IMR-90 (cell line): ENCODE measurements at regions not wholly inside any gene's neighbourhood (a gene's known extent, or its start where the extent isn't known, plus 50 kb on each side); places are given as distances from the start of the nearest gene placed in this dataset.

Experiments used
- ATAC-seq: fragments of 200-7000 bp; cut with Tn5 transposase; 2 replicates; pipeline ENCODE4 v1.9.1; 2020; ENCODE audit warnings: low read depth, mild to moderate bottlenecking, moderate library complexity
- BruUV-seq: library from RNA; stranded (reverse); fragments of 400-500 nt; replicated peaks from 2 replicates; lab custom pipeline; 2021; lab: Mats Ljungman, UMichigan
- CTCF ChIA-PET: fragments of 300-600 bp; formaldehyde crosslinking; extraction: SDS; loops from one replicate; lab custom pipeline; 2021; ENCODE audit warnings: antibody characterized with exemption; lab: Yijun Ruan, JAX
- POLR2A ChIA-PET: fragments of 300-600 bp; sonication (Branson Sonifier 250); formaldehyde crosslinking; loops from one replicate; lab custom pipeline; 2022; ENCODE audit warnings: antibody characterized with exemption; ENCODE audit not compliant: unreplicated experiment; lab: Charles Lee
- DNase-seq: peaks from one replicate; pipeline ENCODE4 v3.0.0; 2013
- H2AFZ ChIP-seq: replicated peaks from 2 replicates; pipeline ENCODE3; 2013; ENCODE audit warnings: low read length, mild to moderate bottlenecking; ENCODE audit not compliant: poor library complexity
- H2AK5ac ChIP-seq: 2 replicates; pipeline ENCODE4 v1.6.1; 2013; ENCODE audit warnings: low read depth, low read length, inconsistent platforms
- H2AK9ac ChIP-seq: replicated peaks from 2 replicates; pipeline ENCODE3; 2013; ENCODE audit warnings: mild to moderate bottlenecking, low read depth, low read length, moderate library complexity; ENCODE audit not compliant: poor library complexity
- H2BK120ac ChIP-seq: 2 replicates; pipeline ENCODE4 v1.6.1; 2013; ENCODE audit warnings: low read depth, low read length, inconsistent platforms
- H2BK15ac ChIP-seq: 3 replicates; pipeline ENCODE4 v1.6.1; 2013; ENCODE audit warnings: low read depth, low read length, inconsistent platforms
- H2BK20ac ChIP-seq: 2 replicates; pipeline ENCODE4 v1.6.1; 2013; ENCODE audit warnings: low read depth, mild to moderate bottlenecking, inconsistent platforms, low read length, moderate library complexity
- H2BK5ac ChIP-seq: 2 replicates; pipeline ENCODE4 v1.6.1; 2013; ENCODE audit warnings: mild to moderate bottlenecking, low read depth, low read length, inconsistent platforms; ENCODE audit not compliant: poor library complexity, severe bottlenecking
- H3K14ac ChIP-seq: replicated peaks from 2 replicates; pipeline ENCODE4 v1.6.1; 2013; ENCODE audit warnings: low read depth, low read length, inconsistent platforms
- H3K18ac ChIP-seq: 2 replicates; pipeline ENCODE4 v1.6.1; 2013; ENCODE audit warnings: low read depth, low read length, control low read depth
- H3K23ac ChIP-seq: 2 replicates; pipeline ENCODE4 v1.6.1; 2013; ENCODE audit warnings: low read depth, low read length, inconsistent platforms
- H3K27ac ChIP-seq: 2 replicates; pipeline ENCODE4 v1.5.1; 2013; ENCODE audit warnings: mild to moderate bottlenecking, control low read depth, low read length; ENCODE audit not compliant: insufficient read depth
- H3K27me3 ChIP-seq: 2 replicates; pipeline ENCODE4 v1.6.1; 2013; ENCODE audit warnings: low read length; ENCODE audit not compliant: control insufficient read depth, insufficient read depth
- H3K36me3 ChIP-seq: 2 replicates; pipeline ENCODE4 v1.6.1; 2013; ENCODE audit warnings: low read length, mixed read lengths; ENCODE audit not compliant: control insufficient read depth, insufficient read depth
- H3K4ac ChIP-seq: 2 replicates; pipeline ENCODE4 v1.6.1; 2013; ENCODE audit warnings: low read depth, low read length, inconsistent platforms
- H3K4me1 ChIP-seq: 2 replicates; pipeline ENCODE4 v1.6.1; 2013; ENCODE audit warnings: low read length, mixed read lengths; ENCODE audit not compliant: control insufficient read depth, insufficient read depth
- H3K4me2 ChIP-seq: 2 replicates; pipeline ENCODE4 v1.6.1; 2013; ENCODE audit warnings: low read depth, mild to moderate bottlenecking, control low read depth, low read length, moderate library complexity
- H3K4me3 ChIP-seq: 2 replicates; pipeline ENCODE4 v1.5.1; 2013; ENCODE audit warnings: low read depth, mild to moderate bottlenecking, control low read depth, low read length, moderate library complexity; ENCODE audit not compliant: insufficient read depth
- H3K56ac ChIP-seq: 2 replicates; pipeline ENCODE4 v1.6.1; 2013; ENCODE audit warnings: low read length, inconsistent platforms; ENCODE audit not compliant: insufficient read depth; ENCODE audit errors: extremely low read depth
- H3K79me1 ChIP-seq, 2 experiments: 2 replicates each; pipeline ENCODE4 v1.6.1; 2013; ENCODE audit warnings: low read length in 2 of 2, inconsistent platforms in 1 of 2, low read depth in 1 of 2
- H3K9ac ChIP-seq: 2 replicates; pipeline ENCODE4 v1.6.1; 2013; ENCODE audit warnings: low read depth, low read length, control low read depth
- H3K9me1 ChIP-seq: 2 replicates; pipeline ENCODE4 v1.6.1; 2013; ENCODE audit warnings: low read length, inconsistent platforms; ENCODE audit not compliant: insufficient read depth
- H3K9me3 ChIP-seq: 2 replicates; pipeline ENCODE4 v1.6.1; 2013; ENCODE audit warnings: low read length; ENCODE audit not compliant: control insufficient read depth, insufficient read depth
- H4K20me1 ChIP-seq: 2 replicates; pipeline ENCODE4 v1.6.1; 2013; ENCODE audit warnings: low read length, inconsistent platforms; ENCODE audit not compliant: insufficient read depth
- H4K5ac ChIP-seq: 2 replicates; pipeline ENCODE4 v1.6.1; 2013; ENCODE audit warnings: mild to moderate bottlenecking, low read depth, low read length, control low read depth
- H4K8ac ChIP-seq, 2 experiments: 2 replicates each; pipeline ENCODE4 v1.6.1; 2013; ENCODE audit warnings: low read depth in 2 of 2, low read length in 2 of 2, control low read depth in 1 of 2, inconsistent platforms in 1 of 2
- H4K91ac ChIP-seq: 2 replicates; pipeline ENCODE4 v1.6.1; 2013; ENCODE audit warnings: low read depth, low read length, inconsistent platforms; ENCODE audit not compliant: insufficient read depth
- BHLHE40 ChIP-seq: fragments of 150-350 bp; IDR thresholded peaks from 2 replicates; pipeline ENCODE4 v1.6.1; 2016; ENCODE audit warnings: mild to moderate bottlenecking, low read depth, low read length
- CEBPB ChIP-seq: IDR thresholded peaks from 2 replicates; pipeline ENCODE4 v1.6.1; 2012; ENCODE audit warnings: low read depth, low read length, improper control_type of control experiment
- CHD1 ChIP-seq: IDR thresholded peaks from 2 replicates; pipeline ENCODE4 v1.6.1; 2012; ENCODE audit warnings: low read depth, low read length, improper control_type of control experiment
- FOS ChIP-seq: fragments of 150-350 bp; IDR thresholded peaks from 2 replicates; pipeline ENCODE4 v1.6.1; 2016; ENCODE audit warnings: low read depth, low read length
- MAFK ChIP-seq: IDR thresholded peaks from 2 replicates; pipeline ENCODE4 v1.6.1; 2012; ENCODE audit warnings: low read depth, low read length, improper control_type of control experiment
- MAZ ChIP-seq: IDR thresholded peaks from 2 replicates; pipeline ENCODE4 v1.6.1; 2012; ENCODE audit warnings: low read depth, mild to moderate bottlenecking, low read length, improper control_type of control experiment, moderate library complexity, borderline replicate concordance
- MXI1 ChIP-seq: IDR thresholded peaks from 2 replicates; pipeline ENCODE4 v1.6.1; 2012; ENCODE audit warnings: low read depth, mild to moderate bottlenecking, low read length, moderate library complexity, borderline replicate concordance
- NFE2L2 ChIP-seq: fragments of 150-350 bp; IDR thresholded peaks from 2 replicates; pipeline ENCODE4 v1.6.1; 2016; ENCODE audit warnings: low read depth, mild to moderate bottlenecking, low read length
- POLR2A ChIP-seq: IDR thresholded peaks from 2 replicates; pipeline ENCODE4 v1.6.1; 2012; ENCODE audit warnings: mild to moderate bottlenecking, low read depth, low read length
- RAD21 ChIP-seq: IDR thresholded peaks from 2 replicates; pipeline ENCODE4 v1.6.1; 2012; ENCODE audit warnings: low read length, improper control_type of control experiment
- RCOR1 ChIP-seq: IDR thresholded peaks from 2 replicates; pipeline ENCODE4 v1.6.1; 2012; ENCODE audit warnings: mild to moderate bottlenecking, low read length, improper control_type of control experiment; ENCODE audit not compliant: insufficient replicate concordance
- RFX5 ChIP-seq: IDR thresholded peaks from 2 replicates; pipeline ENCODE4 v1.8.0; 2012; ENCODE audit warnings: low read depth, mild to moderate bottlenecking, low read length, moderate library complexity
- SMC3 ChIP-seq: fragments of 150-350 bp; IDR thresholded peaks from 2 replicates; pipeline ENCODE4 v1.6.1; 2016; ENCODE audit warnings: low read depth, mild to moderate bottlenecking, antibody characterized with exemption, low read length, moderate library complexity
- WGBS, 2 experiments: methylation state at CpG; one replicate each; pipeline versions ENCODE4 v1.1.5 to v1.1.7; 2013; ENCODE audit warnings: missing lambda C conversion rate in 2 of 2; ENCODE audit not compliant: insufficient read length in 1 of 2; ENCODE audit errors: extremely low coverage in 2 of 2; 5-methylcytosine and 5-hydroxymethylcytosine counted together
- dilution Hi-C: fragments of 300-500 bp; cut with HindIII; formaldehyde crosslinking; loops from one replicate; pipeline ENCODE4 v1.14.3; 2018; ENCODE audit warnings: low sequenced_read_pairs; ENCODE audit not compliant: unreplicated experiment
- in situ Hi-C: fragments of 300-500 bp; cut with MboI; formaldehyde crosslinking; loops from 3 replicates; pipeline ENCODE4 v1.14.3; 2019; ENCODE audit warnings: low sequenced_read_pairs, inconsistent platforms, mixed read lengths
- intact Hi-C: fragments of 100-400 bp; cut with micrococcal nuclease; formaldehyde crosslinking; loops from 2 replicates; pipeline ENCODE4 v1.10.0; 2022
- TF ChIP-seq, protein P1 (sequence below): fragments of 150-350 bp; IDR thresholded peaks from 2 replicates; pipeline ENCODE4 v1.6.1; 2017; ENCODE audit warnings: mild to moderate bottlenecking, antibody characterized with exemption, low read length, low read depth
- TF ChIP-seq, protein P2 (sequence below): fragments of 150-350 bp; IDR thresholded peaks from 2 replicates; pipeline ENCODE4 v1.6.1; 2016; ENCODE audit warnings: low read depth, mild to moderate bottlenecking, low read length, moderate library complexity, borderline replicate concordance
- TF ChIP-seq, protein P3 (sequence below): conservative IDR thresholded peaks from 2 replicates; pipeline ENCODE4 v1.5.1; 2012; ENCODE audit warnings: mild to moderate bottlenecking, low read depth, low read length, improper control_type of control experiment

DNA sequence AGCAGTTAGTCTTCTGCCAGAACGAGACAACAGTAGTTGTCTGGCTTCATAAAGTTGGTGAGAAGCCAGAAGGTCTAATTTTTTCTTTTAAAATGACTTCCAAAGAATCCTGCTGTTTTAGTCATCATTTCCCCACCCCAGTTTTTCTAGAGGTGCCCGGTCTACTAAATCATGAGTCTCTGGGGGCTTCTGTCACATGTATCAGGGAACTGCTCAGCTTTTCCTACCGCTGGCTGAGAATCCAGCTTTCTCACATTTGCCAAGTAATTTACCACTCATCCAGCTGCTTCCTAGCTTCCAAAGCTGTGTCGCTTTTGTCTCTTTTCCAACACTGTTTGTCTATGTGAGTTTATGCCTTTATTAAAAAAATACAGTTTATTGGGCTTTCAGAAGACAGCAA is 183.3 kb downstream of the NSUN3 start:
- no peak overlapping the region for H2AK9ac ChIP-seq
- no peak overlapping the region for H3K18ac ChIP-seq
- H4K8ac ChIP-seq: no peak overlapping the region
- in situ Hi-C loops (no loop called here), intact Hi-C loops (no loop called here), dilution Hi-C loops (no loop called here)
- H3K9ac ChIP-seq: no peak overlapping the region
- no peak overlapping the region for H2BK15ac ChIP-seq
- no peak overlapping the region for H2AK5ac ChIP-seq
- BruUV-seq: no TSS peak
- H3K9me1 ChIP-seq: no peaks in the 10 kb centered on the region
- H3K23ac ChIP-seq: no peak overlapping the region
- H2BK5ac ChIP-seq: no peak overlapping the region
- no peaks in the 10 kb centered on the region for H3K79me1 ChIP-seq
- DNase-seq (no peak), ATAC-seq (no peak)
- no peak overlapping the region for H3K4me3 ChIP-seq
- no peak overlapping the region for H2AFZ ChIP-seq
- TF ChIP-seq SMC3 (no peak), BHLHE40 (no peak), MAZ (no peak), MXI1 (no peak), FOS (no peak), RCOR1 (no peak), CHD1 (no peak), RFX5 (no peak), NFE2L2 (no peak), RAD21 (no peak), CEBPB (no peak), MAFK (no peak), POLR2A (no peak)
- TF ChIP-seq, protein P1, sequence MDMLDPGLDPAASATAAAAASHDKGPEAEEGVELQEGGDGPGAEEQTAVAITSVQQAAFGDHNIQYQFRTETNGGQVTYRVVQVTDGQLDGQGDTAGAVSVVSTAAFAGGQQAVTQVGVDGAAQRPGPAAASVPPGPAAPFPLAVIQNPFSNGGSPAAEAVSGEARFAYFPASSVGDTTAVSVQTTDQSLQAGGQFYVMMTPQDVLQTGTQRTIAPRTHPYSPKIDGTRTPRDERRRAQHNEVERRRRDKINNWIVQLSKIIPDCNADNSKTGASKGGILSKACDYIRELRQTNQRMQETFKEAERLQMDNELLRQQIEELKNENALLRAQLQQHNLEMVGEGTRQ: no peak
- TF ChIP-seq, protein P2, sequence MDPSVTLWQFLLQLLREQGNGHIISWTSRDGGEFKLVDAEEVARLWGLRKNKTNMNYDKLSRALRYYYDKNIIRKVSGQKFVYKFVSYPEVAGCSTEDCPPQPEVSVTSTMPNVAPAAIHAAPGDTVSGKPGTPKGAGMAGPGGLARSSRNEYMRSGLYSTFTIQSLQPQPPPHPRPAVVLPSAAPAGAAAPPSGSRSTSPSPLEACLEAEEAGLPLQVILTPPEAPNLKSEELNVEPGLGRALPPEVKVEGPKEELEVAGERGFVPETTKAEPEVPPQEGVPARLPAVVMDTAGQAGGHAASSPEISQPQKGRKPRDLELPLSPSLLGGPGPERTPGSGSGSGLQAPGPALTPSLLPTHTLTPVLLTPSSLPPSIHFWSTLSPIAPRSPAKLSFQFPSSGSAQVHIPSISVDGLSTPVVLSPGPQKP: no peak
- TF ChIP-seq, protein P3, sequence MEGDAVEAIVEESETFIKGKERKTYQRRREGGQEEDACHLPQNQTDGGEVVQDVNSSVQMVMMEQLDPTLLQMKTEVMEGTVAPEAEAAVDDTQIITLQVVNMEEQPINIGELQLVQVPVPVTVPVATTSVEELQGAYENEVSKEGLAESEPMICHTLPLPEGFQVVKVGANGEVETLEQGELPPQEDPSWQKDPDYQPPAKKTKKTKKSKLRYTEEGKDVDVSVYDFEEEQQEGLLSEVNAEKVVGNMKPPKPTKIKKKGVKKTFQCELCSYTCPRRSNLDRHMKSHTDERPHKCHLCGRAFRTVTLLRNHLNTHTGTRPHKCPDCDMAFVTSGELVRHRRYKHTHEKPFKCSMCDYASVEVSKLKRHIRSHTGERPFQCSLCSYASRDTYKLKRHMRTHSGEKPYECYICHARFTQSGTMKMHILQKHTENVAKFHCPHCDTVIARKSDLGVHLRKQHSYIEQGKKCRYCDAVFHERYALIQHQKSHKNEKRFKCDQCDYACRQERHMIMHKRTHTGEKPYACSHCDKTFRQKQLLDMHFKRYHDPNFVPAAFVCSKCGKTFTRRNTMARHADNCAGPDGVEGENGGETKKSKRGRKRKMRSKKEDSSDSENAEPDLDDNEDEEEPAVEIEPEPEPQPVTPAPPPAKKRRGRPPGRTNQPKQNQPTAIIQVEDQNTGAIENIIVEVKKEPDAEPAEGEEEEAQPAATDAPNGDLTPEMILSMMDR: no peak
- no peak overlapping the region for H2BK120ac ChIP-seq
- no peak overlapping the region for H3K56ac ChIP-seq
- CTCF ChIA-PET: no interaction called here
- no peaks in the 10 kb centered on the region for H4K20me1 ChIP-seq
- H3K9me3 ChIP-seq: no peaks in the 10 kb centered on the region
- POLR2A ChIA-PET: no interaction called here
- H3K27ac ChIP-seq: no peak overlapping the region
- H3K4me1 ChIP-seq: no peaks in the 10 kb centered on the region
- H4K91ac ChIP-seq: no peak overlapping the region
- no peak overlapping the region for H4K5ac ChIP-seq
- no peak overlapping the region for H3K4me2 ChIP-seq
- WGBS, 2 experiments: no CpG with 5 or more reads among the region's 4 CpGs
- H3K36me3 ChIP-seq: no peaks in the 10 kb centered on the region
- H2BK20ac ChIP-seq: no peak overlapping the region
- no peak overlapping the region for H3K14ac ChIP-seq
- H3K4ac ChIP-seq: no peak overlapping the region
- no peaks in the 10 kb centered on the region for H3K27me3 ChIP-seq
